ENCODE measurements at regions not wholly inside any gene's neighbourhood (a gene's known extent, or its start where the extent isn't known, plus 50 kb on each side); places are given as distances from the start of the nearest gene placed in this dataset.
"Not testable (repeated sequence)": the region's sequence is repeated elsewhere in the genome, so short reads cannot be mapped to it uniquely, and the experiment has no call there.

DNA sequence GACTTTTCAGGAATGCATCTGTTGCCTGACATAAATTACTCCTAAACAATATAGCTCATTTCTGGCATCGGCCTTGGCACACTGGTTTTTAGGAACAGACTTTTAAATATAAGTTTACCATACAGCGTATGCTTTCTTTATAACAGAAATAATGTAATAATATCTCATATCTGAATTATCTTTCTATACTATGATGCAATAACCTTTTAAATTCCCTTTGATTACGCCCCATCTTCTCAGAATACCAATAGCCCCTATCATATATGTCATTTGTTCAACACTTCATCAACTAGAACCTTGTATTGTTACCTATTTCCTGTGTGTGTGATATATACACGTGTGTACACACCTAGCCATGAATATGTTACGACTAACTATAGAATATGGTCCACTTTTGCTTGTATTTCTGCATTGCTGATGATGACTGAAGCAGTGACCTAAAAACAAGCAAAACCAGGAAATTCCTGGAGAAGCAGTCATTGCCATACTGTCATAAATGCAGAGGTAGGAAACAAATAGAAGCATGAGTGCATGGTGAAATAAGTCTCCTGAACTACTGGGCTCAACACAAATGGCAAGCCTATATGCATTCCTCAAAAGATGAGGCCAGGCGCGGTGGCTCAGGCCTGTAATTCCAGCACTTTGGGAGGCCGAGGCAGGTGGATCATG, 618.4 kb upstream of the NRP1 start:
- no peak for DNase-seq

DNA sequence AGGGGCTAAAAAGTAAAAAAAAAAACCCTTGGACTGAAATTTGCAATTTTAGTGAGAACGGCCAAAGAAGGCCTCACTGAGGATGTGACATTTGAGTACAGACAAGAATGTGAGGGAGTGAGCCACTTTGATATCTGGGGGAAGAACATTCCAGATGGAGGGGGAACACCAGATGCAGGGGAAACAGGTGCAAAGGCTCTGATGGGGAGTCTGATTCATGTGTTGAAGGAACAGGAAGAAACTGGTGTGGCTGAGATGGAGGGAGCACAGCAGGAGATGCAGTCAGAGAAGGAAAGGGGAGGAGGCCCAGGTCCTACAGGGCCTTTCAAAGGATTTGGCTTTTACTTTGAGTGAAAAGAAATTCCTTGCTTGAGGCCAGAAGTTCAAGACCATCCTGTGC, 615.7 kb upstream of the NRP1 start:
- no peak for DNase-seq

DNA sequence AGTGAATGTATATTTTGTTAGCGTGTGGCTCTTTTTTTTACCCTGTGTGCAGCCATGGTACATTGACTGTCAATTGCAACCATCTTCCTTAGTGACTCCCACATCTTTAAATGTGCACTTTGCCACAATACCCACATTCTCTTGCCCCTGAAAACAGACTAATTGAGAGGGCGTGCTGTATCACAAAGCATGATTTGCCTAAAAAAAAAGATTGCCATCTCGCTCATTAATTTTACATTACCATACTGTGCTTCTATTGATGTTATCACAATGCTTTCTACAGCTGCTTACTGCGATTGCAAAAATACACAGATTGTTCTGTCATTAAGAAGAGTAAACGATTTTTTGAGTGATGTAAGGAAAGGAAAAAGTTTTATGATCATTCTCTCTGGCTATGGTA, 613.1 kb upstream of the NRP1 start:
- DNase-seq, result no peak

DNA sequence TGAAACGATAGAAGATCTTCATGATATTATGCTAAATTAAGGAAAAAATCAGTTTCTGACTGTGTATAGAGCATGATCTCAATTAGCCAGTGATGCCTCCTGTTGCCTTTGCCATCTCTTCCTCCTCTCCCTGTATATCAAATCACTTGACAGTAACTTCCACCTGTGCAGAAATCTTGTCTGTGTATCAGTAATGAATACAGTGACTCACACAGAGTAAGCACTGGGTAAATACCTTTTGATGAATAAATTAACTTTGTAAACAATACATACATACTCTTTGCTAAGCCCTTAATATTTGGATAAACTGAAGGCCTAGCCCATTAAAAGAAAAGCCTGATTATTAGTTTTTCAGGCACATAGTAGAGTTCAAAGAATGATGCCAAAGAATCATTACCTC, 610.6 kb upstream of the NRP1 start:
- no peak for DNase-seq

DNA sequence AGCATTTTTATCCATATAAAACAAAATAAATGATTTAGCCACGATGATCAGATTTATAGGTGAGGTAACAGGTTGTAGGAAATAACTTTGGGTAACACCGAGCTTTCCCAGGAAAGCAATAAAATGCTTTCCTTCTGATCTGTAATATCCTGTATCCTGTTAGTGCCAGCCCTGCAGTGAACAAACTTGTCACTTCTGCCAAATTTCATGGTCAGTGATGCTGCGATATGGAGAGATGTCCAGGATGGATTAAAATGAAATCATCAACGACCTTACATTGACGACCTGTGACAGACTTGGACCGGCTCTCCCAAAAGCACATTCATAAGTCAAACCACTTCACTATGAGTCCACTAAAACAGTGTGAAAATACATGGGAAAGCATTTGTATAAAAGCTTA, 608.0 kb upstream of the NRP1 start:
- no peak for DNase-seq

DNA sequence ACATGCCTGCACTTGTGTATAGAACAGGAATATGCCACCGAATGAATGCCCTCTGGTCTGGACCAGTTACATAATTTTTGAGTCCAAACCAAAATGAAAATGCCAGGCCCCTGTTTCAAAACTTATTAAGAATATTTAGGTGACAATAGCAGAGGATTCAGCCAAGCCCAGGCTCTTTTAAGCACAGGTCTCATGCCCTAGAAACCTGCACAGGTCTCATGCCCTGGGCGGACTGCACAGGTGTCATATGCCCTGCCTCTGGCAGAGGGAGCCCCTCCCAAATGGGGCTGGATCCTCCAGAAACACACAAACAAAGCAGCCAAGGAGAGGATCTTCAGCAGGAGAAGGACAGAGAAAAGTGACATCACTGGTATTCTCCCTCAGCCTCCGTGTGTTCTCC, 605.4 kb upstream of the NRP1 start:
- no peak for DNase-seq

DNA sequence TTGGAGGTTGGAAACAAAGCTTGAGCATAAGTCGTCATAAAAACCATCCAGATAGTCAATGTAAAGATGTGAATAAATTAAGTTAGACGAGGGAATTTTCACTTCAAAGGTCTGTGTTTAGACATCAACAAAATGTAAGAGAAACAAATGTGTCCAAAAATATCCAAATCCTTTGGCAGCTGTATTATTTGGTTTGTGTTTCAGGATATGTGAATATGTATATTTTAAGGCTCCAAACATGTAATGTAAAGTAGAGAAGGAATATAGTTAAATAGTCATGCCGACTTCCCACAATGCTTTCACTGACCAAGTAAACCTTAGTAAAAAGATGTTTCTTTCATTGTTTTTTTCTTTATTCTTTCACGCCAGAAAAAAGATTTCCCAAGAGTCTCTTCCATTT, 604.9 kb upstream of the NRP1 start:
- no peak for DNase-seq

DNA sequence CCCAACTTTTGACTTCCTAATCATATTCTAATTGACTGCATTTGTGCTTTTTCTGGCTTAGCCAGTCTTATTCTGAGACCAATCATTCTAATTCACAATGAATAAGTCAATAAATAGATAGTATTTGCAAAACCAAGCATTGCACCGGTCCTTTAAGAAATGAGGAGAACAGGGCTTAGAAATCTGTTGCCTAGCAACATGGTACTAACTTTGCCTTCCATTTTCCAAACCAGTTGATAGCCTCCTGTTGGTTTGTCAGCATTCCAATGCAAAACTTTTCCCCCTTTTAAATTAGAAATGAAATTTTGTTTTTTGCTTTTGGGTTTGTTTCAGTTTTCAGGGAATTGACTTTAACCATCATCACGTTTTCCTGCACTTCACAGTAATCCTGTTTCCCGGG, 603.5 kb upstream of the NRP1 start:
- DNase-seq, result no peak

DNA sequence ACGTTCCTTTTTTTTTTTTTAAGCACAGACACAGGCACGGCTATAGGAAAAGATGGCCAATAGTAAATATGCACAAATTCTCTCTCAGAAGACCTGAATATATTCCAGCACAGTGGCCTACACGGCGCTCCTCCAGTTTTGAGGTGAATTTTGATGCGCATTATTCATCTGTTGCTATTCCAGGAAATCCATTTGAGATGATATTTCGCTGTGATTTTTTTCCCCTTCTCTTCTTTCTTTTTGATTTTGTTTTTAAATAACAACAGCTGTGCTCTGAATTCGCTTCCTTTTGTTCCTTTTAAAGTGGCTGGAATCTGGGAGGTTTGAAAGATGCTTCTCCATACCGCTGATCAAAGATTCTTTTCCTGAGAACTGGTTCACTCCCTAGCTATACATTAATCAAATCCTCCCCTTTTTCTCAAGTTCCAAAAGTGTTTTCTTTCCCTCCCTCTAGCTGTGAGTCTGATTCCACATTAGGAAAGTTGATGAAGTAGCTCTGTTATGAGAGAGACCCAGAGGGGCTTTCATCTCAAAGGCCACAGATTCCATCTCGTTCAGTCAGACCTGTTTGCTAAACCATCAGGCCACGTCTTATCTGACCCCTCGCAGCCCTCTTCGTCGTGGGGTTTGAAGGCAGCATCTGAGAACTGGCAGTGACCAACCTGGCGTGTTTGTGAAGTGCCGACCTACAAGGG, 602.7 kb upstream of the NRP1 start:
- no peak for DNase-seq

DNA sequence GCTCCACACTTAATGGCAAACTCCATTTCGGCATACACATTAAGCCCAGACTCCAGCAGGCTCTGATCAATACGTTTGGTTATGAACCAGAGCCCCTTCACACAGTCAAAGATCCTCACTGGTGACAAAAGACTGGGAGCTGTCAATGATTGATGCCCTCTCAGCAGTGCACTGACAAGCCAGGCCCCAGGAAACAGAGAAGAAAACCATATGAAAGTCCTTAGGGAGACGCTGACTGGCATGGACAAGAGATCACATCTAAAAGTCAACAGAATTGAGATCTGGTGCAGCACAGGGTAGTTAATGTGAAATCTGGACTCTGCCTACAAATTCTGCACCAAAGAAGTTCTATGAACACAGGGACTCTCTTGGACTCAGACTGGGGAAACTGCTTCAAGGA, 600.9 kb upstream of the NRP1 start:
- no peak for DNase-seq

DNA sequence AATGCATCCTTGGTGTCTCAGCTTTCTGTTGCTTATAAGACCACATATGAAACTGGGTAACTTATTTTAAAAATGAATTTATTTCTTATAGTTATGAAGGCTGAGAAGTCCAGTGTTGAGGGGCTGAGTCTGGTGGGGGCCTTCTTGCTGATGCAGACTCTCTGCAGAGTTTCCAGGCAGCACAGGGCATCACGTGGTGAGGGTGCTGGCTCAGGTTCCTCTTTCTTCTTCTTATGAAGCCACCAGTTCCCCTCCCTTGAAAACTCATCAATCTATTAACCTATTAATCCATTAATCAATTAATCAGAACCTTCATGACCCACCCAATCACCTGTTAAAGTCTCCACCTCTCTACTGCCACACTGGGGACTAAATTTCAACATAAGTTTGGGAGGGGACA, 595.6 kb upstream of the NRP1 start:
- no peak for DNase-seq

DNA sequence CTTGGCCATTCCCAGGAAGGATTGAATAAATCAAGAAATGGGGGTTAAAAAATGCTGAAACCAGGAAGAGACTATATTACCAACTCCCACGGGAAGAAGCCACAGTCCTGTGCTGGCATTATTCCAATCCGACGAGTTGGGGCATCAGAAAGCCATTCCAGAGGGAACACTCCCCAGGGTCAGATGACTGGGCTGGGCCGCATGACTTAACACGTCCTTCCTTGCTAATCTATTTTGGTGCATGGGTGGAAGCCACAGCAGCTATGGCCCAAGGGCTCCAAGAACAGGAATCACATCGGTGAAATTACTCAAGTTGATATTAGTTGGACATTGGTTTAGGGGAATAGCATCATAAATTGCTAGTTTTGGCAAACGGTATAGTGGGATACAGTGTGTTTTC, 592.9 kb upstream of the NRP1 start:
- no peak for DNase-seq

DNA sequence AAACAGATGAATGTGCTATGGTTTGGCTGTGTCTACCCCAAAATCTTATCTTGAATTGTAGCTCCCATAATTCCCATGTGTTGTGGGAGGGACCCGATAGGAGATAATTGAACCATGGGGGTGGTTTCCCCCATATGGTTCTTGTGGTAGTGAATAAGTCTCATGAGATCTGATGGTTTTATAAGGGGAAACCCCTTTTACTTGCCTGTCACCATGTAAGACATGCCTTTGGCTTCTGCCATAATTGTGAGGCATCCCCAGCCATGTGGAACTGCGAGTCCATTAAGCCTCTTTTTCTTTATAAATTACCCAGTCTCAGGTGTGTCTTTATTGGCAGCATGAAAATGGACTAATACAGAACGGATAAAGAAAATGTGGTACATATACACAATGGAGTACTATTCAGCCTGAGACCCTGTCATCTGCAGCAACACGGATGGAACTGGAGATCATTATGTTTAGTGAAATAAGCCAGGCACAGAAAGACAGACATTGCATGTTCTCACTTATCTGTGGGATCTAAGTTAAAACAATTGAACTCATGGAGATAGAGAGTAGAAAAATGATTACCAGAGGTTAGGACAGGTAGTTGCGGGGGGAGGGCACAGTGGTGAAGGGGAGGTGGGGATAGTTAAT, 587.6 kb upstream of the NRP1 start:
- no peak for DNase-seq

DNA sequence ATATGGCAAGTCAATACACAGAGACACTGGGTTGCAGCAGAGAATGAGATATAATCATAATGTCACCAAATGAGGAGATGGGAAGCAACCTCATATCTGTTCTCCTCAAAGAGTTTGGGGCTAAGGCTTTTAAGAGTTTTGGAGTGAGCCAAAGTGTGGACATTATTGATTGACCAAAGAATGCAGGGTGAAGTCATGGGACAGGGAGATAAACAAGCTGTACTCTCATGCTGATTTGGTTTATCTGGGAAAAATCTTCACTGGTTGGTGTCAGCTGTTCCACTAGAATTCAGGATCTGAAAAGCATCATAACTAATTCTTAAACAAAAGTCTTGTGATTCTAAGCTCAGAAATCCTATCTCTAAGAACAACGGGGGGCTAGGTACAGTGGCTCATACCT, 585.9 kb upstream of the NRP1 start:
- no peak for DNase-seq

DNA sequence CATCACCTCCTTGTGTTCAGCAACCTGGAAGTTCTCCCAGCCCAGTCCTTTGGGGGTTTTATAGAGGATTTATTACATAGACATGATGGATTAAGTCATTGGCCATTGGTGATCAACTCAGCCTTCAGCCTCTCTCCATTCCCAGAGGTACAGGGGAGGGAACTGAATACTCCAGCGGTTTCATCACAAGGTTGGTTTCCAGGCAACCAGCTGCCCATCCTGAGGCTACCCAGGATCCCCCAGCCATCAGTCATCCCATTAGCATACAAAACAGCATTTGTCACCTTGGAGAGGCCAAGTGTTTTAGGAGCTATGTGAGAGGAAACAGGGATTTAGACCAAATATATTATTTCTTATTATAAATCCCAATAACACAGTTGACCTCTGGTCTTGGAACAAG, 584.8 kb upstream of the NRP1 start:
- no peak for DNase-seq

DNA sequence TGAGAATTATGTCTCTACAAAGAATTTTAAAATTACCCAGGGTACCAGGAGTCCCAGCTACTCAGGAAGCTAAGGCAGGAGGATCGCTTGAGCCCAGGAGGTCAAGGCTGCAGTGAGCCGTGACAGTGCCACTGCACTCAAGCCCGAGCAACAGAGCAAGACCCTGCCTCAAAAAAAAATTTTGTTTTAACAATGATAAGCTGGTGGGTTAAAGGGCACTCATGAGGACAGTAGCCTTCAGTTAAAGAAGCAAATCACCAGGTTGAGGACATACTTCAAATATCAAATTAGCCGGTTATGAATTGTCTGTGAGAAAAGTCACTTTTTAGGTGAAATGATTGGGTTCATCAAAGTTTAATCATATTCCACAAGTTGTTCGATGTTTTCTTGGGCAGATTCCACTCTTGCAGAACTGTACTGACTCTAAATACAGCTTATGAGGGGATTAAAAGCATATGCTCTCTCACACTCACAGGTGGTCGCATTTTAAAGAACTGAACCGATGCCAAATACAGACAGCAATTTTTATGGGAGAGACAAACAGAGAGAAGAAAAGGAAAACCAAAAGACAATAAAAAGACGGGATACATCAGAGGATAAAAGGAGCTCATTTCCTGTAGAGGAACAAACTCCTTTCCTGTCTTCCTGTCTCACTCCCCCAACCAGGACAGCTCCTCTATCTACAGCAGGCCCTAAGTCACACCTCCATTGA, 582.8 kb upstream of the NRP1 start:
- DNase-seq, result no peak

DNA sequence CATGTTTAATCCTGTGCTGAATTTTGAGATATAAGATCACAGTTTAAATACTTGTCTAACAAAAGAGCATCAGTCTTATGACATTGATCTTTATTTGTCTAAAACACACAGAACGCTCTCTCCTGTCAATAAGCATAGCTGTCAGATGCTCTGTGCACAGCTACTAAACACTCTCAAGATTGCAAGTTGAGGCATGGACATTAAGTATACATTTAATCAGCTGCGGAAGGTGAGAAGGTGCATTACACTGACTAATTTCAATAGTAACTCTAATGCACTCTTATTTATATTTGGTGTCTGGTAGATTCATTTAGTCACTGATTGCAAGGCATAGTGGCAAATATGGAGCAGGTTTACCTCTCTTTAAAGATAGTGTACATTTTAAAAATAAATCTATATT, 580.3 kb upstream of the NRP1 start:
- no peak for DNase-seq

DNA sequence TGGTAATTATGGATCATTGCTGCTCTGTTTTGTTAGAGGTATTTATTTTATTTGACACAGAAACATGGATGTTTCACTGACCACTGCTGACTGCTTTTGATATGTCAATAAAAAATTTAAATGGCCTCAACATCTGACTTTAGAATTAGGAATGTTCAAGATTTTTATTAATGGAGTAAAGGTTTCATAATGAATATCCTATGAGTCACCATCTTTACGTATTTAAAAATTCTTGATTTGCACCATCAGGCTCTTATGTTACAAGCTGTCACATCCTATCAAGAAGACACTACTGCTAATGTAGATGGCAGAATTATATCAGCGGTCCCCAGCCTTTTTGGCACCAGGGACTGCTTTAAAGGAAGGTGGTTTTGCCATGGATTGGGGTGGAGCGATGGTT, 578.7 kb upstream of the NRP1 start:
- DNase-seq, result no peak

DNA sequence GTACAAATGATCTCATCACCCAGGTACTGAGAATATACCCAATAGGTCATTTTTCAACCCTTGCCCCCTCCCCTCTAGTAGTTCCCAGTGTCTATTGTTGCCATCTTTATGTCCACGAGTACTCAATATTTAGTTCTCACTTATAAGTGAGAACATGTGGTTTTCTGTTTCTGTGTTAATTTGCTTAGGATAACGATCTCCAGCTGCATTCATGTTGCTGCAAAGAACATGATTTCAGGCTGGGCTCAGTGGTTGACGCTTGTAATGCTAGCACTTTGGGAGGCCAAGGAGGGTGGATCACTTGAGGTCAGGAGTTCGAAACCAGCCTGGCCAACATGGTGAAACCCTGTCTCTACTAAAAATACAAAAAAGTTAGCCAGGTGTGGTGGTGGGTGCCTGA, 575.0 kb upstream of the NRP1 start:
- DNase-seq, result not testable (repeated sequence)

DNA sequence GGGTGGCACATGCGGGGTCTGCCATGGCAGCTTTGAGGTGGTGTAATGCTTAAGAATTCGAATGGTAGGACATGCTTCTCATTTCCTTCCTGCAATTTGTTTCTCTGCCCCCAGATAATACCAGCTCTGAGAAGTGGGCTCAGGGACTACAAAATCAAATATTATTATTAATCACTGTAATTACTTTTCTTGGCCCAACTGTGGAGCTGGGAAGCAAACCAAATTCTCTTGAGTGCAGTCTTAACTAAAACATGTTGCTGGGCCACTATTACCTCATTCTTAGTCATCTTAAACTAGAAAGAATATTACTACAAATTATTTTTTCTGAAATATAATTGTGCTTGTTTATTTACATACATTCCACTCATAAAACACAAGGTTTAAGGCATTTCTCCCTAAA, 566.7 kb upstream of the NRP1 start:
- DNase-seq, result no peak

DNA sequence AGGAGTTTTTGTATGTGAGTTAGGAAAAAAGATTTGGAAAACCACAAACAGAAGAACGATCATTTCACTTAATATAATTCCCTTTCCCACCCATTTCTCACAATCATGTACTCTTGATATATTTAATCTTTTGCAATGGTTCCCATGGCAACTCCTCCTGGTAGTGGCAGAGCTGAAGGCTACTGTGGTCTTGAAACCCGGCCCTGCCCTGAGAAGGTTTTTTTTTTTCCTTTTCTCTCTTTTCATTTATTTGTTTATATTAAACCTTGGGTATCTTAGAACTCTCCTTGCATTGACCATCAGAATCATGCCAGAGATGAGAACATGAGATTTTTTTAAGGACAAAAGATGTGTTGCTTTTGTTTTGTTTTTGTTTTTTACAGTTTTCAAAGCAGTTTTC, 566.1 kb upstream of the NRP1 start:
- no peak for DNase-seq

DNA sequence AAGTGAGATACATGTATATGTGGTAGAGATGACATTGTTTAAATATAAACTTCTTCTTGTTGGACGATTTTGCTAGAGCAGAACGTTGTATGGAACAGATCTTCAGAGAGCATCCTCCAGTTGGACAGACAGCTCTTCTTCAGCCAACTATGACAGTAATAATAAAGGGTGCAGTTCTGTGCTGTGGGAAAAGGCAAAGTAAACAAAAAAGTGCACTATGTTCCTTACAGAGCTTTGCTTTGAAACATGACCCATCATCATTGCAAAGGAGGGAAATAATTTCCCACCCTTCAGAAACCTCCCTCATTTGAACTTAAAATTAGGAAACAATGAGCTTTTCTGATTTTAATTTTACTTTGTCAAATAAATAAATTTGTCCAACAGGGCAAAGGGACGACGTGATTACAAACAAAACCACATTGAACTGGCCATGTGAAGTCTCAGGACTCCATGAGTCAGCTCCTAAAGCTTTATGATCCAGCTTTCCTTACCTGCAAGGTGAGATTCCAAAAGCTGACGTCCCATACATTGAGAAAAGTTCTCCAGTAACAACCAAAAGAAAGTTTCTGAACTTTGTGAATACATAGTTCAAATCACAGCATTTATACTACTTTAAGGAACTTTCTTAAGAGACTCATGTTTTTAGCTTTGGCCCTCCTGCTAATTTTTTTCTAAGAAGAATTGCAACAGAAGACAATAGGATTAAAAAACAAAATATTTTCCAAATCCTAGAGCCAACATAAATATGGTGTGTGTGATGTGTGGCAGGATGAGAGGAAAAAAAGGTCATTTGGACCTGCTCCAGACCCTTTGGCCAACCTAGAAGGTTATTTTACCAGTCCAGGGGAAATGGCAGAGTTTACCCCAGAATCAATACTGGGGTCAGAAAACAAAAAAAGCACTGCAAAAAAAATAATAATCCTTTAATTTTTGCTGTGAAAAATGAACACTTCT, 565.4 kb upstream of the NRP1 start:
- DNase-seq, result no peak

DNA sequence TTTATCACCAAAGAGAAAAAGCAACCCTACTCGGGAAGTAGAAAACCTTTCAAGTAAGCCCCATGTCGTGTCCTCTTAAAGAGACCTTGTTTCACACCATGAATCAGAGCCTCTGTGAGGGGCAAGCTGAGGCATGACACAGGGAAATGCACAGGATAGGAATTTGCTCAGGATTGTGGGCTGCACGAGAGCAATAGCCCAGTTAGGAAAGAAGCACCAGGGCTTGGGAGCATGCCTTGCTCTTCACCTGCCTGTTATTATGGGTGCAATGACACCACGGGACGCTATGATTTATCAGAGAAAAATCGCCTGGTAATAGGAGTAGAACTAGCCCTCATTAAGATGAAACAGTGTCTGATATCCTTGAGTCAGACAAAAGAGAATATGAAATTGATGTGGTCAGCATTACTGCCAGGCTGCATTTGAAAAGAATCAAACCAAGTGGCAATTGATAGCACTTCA, 562.9 kb upstream of the NRP1 start:
- no peak for DNase-seq

Measured in activated CD4-positive, alpha-beta T cell treated with anti-CD3 and anti-CD28 coated beads, Interleukin-10, Interleukin-2, amounts not matched to agents 100 ng/mL and 50 ng/mL, durations not matched to agents 16 hours and 8 hours (primary cell).